ENCODE measurements at regions not wholly inside any gene's neighbourhood (a gene's known extent, or its start where the extent isn't known, plus 50 kb on each side); places are given as distances from the start of the nearest gene placed in this dataset.

DNA sequence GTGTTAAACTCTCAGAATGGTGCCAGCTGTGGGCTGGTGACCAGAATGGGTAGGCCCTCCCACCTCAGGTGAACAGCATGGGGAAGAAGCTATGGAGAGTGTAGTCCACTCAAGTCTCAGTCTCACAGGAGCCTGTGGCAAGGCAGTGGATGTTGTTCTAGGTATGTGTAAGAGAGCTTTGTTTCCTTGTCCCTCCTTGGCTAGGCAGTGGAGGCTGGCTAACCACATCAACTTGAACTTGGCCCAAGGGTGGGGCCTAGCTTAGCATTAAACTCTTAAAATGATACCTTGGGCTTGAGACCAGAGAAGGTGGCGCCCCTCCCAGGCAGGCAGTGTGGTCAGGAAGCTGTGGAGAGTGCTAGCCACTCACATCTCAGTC lies 53.2 kb upstream of the SLC4A10 start:
- DNase-seq (ENCODE audit: low read depth, low spot score), result no peak

Data from iPS DF 19.7 (cell line).